ENCODE measurements at regions not wholly inside any gene's neighbourhood (a gene's known extent, or its start where the extent isn't known, plus 50 kb on each side); places are given as distances from the start of the nearest gene placed in this dataset.

GRCh38 chr18:56294484-56295183 is 343.8 kb downstream of the TXNL1 start:
- TF ChIP-seq YY1 (IDR thresholded peaks at IDR 0.05; ENCODE audit: insufficient read depth, insufficient read length) (no peak), ZNF274 (IDR thresholded peaks at IDR 0.05; ENCODE audit: low read depth, low read length) (no peak), SUZ12 (IDR thresholded peaks at IDR 0.05; ENCODE audit: extremely low read depth, insufficient read depth, insufficient read length) (no peak)
